HG03378 (cell line): ENCODE measurements at regions not wholly inside any gene's neighbourhood (a gene's known extent, or its start where the extent isn't known, plus 50 kb on each side); places are given as distances from the start of the nearest gene placed in this dataset.

Source experiments
- ATAC-seq: cut with Tn5 transposase; IDR thresholded peaks from one replicate; pipeline ENCODE4 v1.9.1; 2021; ENCODE audit warnings: mild to moderate bottlenecking, moderate library complexity; ENCODE audit not compliant: unreplicated experiment

DNA sequence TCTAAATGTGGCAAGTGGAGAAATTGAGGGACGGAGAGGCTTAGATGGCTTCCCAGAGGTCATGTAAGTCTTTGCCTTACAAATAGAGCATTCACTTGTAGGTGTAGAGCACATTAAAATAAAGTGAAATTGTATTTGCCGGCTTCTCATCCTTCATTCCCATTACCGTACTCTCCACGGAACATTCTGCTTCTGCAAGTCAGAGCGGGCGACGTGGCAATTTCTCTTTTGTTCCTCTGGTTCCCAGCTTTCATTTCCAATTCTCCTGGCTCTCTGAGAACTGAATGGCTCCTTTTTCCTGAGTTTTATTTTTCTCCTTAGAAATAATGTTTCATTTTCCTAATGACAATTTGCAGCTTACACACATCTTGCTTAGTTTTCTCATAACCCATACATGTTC is 51.3 kb upstream of the PFKP start:
- no peak for ATAC-seq

GRCh38 chr10:3014968-3015367 is 52.4 kb upstream of the PFKP start:
- ATAC-seq: no peak

- ATAC-seq: no peak
Observed at GRCh38 chr10:3012223-3012622, 55.1 kb upstream of the PFKP start.

DNA sequence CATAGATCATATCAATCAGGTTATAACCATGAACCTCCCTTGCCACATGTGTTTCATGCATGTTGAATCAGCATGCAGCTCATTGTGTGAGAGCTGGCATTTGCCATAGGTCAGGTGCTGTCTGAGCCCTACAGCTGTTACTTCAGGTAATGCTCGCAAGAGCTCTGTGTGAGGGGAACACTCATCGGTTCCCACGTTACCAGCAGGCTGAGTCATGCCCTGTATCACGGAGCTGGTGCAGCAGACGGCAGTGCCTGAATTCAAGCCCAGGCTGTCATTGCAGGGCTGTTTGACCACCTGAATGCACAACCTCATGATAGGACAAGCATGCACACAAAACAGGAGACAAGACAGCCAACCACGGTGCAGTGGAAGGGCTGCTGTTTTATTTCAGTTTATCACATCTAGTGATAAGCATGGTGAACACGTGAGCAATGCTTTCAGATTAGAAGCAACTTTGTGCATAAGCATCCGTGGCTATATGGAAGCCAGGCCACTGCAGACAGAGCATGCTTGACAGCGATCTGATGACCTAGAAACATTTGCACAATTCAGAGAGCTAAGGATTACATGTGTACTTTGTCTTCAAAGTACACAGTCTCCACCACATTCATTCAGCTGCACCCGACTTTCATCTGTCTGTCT is 56.4 kb upstream of the PFKP start:
- no peak for ATAC-seq

GRCh38 chr10:3010334-3010733 is 57.0 kb upstream of the PFKP start:
- ATAC-seq: no peak

GRCh38 chr10:3009341-3009740 is 58.0 kb upstream of the PFKP start:
- ATAC-seq: no peak

GRCh38 chr10:3008518-3009195 is 58.7 kb upstream of the PFKP start:
- ATAC-seq: no peak

DNA sequence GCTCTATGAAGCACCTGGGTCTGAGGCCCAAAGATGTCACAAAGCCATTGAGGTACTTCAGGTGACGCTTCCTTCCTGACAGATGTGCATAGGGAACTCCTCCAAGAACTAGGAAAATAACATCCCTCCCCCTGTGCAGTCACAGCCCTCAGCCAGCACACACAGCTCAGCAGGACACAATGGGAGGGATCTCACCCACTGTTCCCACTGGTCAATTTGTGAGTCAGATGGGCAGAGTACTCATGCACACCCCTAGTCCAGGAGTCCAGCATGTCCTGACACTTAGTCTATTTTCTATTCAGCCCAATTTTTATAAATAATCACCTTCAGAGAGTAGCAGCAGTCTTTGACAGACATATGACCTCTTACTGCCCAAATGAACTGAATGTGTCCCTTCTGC is 60.7 kb upstream of the PFKP start:
- no peak for ATAC-seq

- ATAC-seq: no peak
Observed at GRCh38 chr10:3006093-3006492, 61.3 kb upstream of the PFKP start.

DNA sequence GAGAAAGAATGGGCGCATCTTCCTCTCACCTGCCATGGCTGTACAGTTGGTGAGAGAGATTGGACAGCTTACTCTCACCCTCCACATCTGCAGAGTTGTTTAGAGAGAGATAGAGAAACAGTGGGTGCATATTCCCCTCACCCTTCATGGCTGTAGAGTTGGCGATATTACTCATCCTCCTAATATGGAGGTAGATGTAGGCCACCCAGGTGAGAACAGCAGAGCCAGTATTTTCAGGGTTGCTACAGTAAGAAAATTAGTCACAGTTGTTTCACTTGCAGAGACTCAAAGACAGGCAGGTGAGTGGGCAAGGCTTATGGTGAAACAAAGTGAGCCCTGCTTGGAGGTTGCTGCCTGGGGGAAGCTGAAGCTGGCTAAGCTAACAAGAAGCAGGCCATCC is 65.0 kb upstream of the PFKP start:
- ATAC-seq: no peak

GRCh38 chr10:3000048-3000447 is 67.3 kb upstream of the PFKP start:
- ATAC-seq: no peak

- no peak for ATAC-seq
Observed at GRCh38 chr10:2994221-2994961, 73.0 kb upstream of the PFKP start.

- ATAC-seq: no peak
Observed at GRCh38 chr10:2993636-2994035, 73.7 kb upstream of the PFKP start.

GRCh38 chr10:2992401-2993198 is 74.7 kb upstream of the PFKP start:
- ATAC-seq: no peak

- no peak for ATAC-seq
Observed at GRCh38 chr10:2990764-2991163, 76.6 kb upstream of the PFKP start.

- no peak for ATAC-seq
Observed at GRCh38 chr10:2989292-2989947, 77.9 kb upstream of the PFKP start.

- ATAC-seq: no peak
Observed at GRCh38 chr10:2987185-2987768, 80.1 kb upstream of the PFKP start.

DNA sequence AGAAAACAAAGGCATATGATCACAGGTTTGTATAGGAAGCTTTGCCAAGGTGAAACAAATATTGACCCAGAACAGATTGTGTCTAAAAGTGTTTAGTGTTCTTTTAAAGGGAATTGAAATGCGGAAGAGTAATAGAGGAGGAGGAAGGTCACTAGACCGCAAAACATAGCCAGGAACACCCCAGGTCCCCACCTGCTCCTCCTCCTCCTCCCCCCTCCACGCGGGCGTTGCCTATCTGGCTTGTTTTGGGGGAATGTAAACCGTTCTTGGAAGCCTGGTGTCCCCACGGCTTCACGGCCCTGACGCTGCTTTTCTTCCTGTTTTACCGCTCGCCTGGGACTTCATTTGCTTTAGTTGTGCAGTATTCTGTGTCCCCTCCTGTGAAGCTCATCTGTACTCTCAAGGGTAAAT is 81.0 kb upstream of the PFKP start:
- no peak for ATAC-seq

DNA sequence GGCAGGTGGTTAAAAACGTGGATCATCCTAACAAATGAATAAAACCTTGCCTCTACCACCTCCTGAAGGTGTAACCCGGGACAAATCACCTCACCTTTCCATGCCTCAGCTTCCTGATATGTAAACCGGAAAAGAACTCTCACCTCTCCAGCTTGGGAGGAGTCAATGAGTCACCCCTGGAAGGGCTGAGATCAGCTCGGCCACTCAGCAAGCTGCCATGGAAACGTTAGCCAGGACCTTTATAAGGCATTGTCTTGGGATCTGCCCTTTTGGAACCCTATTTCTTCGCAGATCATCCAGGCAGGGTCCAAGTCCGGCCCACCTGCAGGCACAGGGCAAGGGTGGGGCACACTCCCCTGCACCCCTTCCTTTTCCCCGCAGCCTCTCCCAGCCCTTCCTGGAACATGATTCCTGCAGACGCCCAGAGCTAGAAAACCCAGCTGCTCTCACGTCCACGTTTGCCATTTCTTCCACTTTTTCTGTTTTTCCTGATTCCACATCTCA is 81.6 kb upstream of the PFKP start:
- ATAC-seq: no peak

DNA sequence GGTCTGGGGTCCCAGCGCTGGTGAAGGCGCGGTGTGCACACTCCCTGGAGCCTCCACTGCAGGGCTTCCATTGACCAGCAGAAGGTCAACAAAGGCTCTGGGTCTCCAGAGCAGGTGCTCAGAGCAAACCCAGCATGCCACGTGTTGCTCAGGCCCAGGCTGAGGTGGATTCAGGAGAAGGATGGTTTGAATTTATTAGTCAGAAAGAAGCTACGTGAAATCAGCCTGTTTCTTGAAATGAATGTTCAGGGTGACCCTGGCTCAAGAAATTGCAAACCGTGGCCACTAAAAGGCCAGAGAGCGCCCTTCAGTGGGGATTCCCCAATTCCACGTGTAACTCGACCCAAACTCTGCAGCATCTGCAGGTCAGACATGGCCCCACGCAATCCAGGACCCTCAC is 82.7 kb upstream of the PFKP start:
- no peak for ATAC-seq
